NCI-H345 (cell line): ENCODE measurements at regions not wholly inside any gene's neighbourhood (a gene's known extent, or its start where the extent isn't known, plus 50 kb on each side); places are given as distances from the start of the nearest gene placed in this dataset.

Experiments used
- DNase-seq: peaks from one replicate; lab custom pipeline; 2025; lab: John Stamatoyannopoulos, UW

DNA sequence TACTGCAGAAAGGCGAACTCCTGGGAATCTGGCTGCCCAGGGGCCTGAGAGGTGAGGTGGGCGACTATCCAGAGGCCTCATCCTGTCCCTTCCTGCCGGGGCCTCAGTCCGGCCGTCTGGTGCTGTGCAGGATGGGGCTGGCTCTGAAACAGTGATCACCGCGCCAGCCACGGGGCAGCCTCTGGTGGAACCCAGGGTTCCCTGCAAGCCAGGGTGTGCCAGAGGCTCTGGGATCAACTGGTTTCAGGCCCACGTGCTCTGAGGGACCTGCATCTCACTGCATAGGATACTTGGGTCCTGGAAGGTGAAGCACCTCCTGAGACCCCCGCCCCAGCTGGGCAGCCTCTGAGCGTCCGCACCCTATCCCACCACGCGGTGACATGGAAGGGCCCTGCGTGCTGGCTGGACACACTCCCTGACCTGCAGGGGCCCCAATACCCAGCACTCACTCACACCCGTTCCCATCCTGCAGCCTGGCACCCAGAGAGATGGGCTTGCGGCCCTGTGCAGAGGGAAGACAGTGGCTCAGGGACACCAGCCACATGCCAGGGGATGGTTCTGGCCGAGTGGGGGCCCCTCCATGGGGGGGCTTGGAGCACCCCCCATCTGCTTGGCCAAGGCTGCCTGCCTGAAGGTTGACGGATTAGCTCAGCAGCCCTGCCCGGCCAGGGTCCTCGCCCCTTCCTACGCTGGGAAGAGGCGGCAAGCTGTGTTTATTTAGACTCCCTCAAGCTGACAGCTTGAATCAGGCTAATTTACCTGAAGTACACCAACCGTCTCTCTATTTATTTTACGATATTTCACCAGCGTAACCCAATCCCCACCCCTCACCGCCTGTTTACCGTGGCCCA, 64.3 kb upstream of the TTC34 start:
- DNase-seq = peak; percentile 11

DNA sequence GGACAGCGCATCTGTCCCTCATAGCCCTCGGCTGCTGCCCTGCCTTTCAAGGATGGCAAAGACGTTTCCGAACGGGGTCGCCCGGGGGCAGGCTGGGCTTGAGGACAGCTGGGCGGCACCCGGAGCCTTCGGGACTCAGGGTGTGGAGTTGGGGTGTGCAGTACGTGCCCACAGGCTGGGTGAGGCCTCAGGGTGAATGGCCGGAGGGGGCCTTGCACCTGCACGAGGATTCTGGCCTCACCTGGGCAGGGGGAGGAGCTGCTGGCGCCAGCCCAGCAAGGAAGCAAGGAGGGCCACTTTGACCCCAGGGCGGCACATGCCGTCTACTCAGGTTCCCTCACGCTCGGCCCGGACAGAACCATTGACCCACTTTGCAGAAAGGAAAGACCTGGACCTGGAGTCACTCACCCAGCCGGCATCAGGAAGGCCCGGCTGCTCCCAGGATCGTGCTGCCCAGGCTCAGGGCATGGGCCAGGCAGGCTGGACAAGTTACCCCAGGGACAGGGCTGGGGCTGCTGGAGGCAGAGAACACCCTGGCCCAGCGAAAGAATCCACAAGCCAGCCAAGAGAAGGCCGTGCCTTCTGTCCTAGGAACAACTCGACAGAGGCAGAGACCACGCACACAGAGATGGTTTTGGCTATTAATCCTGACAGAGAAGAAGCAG, 65.1 kb upstream of the TTC34 start:
- DNase-seq = no peak

DNA sequence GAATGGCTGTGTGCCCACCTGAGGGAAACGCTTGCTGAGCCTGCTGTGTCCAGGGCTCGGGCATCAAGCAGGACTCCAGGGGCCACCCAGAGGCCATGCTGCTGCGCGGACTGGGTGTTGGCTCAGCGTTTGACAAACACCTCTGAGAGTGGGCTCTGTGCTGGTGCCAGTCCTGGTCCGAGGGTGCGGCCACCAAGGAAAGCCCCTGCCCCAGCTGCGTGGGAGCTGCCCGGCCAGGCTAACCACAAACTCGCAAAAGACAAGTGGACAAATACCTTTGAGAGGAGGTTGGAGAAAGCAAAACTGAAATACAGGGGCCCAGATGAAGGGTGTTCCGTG, 65.6 kb upstream of the TTC34 start:
- DNase-seq = no peak

DNA sequence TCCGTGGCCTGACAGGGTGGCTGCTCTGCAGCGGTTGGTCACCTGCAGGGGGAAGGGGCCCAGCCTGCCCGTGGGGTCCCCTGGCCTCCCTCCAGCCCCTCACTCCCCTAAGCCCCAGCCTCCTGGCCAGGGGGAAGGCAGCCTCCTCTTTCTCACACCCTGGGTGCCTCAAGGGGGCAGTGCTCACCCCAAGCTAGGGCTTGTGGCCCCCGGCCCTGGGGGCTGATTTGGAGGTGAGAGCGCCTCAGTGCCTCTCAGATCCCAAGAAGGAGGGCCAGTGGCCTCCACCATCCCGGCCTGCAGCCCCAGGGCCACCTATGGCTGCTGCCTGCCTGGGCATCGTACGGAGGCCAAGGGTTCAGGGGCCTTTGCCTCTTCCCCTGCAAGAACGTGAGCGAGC, 66.4 kb upstream of the TTC34 start:
- DNase-seq = no peak

DNA sequence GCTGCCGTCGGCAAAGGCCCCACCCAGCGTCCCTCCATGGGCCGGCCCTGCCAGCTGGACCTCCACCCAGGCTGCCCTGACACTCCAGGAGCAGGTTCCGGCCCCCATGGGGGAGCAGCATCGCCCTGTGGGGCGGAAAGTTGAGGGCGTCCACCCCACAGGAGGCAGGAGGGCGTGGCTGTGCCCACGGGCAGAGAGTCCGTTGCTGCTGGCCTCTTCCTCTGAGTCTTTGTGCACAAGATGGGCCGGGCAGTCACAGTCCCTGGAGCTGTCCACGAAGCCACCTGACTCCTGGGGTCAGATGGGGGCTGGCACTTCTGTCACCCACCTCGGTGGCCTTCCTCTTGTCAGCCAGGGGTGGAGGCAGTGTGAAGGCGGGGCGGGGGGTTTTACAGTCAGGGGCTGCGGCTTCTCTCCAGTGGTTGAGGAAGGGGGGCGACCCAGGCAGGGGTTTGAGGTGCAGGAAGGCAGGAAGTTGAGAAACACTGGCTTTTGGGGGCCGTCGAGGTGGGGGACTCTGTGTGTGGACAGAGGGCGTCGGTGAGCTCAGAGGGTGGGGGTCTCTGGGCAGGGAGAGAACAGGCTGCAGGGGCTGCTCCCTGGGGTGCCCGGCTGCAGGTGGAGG, 67.2 kb upstream of the TTC34 start:
- no peak for DNase-seq

DNA sequence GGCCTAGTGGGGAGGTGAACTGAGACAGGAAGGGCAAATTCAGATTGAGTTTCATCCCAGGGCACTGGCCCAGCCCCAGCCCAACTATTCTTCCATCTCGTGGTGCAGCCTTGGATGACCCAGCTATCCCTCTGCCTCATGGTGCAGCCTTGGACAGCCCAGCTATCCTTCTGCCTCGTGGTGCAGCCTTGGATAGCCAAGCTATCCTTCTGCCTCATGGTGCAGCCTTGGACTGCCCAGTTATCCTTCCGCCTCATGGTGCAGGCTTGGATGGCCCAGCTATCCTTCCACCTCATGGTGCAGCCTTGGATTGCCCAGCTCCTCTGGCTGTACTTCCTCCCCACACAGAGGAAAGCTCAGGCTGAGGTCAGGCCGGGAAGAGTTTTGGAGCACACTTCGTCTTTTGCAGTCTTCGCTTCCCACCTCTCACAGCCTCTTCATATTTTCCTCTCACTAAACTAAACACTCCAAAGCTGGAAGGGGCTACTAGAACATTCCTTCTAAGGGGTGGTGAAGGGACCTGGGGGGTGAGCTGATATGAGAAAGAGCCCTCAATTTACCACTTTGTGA, 69.8 kb upstream of the TTC34 start:
- no peak for DNase-seq

DNA sequence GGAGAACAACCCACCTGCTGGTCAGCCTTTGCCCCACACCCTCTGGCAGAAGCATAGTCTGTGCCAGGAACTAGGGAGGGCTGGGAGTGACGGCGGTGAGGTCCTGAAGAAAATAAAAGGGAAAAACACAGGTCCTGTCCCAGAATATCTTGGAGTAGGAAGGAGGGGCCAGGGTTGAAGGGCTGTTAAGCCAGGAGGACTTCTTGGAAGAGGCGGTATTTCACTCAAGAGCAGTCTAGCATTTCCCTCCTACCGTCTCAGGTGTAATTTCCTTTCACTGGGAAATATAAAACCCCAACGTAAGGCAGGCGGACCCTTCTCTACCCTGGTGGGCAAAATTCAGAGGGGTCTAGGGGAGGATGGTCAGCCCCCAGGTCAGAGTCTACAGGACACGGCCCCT, 72.7 kb upstream of the TTC34 start:
- no peak for DNase-seq

DNA sequence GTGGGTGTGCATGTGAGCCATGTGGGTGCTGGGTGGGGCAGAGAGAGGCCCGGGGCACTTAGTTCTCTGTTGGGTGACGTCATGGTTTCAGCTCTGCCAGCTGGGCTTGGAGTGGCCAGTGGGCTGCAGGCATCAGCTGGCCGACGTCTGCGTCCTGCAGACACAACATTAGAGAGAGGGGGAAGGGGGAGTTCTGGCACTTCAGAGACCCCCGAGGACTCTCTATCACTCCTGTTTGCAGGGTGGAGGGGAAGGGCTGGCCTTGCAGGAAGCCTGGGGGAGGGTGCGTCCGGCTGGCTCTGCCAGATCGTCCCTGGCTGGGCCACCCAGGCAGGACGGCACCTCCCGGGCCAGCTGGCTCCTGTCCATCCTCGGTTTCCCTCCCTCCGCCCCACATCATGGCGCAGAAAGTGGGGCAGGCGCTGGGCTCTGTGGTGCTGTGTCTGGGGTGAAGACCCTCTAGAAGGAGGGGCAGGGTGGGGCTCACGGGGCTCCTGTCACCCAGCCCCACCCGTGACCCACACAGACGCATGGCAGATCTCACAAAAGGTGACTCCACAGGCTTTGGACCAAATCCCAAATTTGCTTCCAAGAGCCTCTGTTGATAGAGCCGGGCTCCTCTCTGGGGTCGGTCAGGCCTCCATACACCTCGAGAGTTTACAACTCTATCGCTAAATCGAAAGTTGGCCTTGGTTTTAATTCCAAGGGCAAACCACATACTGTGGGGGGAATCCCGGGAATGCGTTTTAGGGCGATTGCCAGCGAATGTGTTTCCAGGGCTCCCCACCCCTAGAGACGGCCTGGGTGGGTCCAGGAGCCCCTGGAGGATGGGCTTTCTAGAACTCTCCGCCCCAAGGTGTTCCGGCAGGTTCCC, 73.4 kb upstream of the TTC34 start:
- DNase-seq = no peak

DNA sequence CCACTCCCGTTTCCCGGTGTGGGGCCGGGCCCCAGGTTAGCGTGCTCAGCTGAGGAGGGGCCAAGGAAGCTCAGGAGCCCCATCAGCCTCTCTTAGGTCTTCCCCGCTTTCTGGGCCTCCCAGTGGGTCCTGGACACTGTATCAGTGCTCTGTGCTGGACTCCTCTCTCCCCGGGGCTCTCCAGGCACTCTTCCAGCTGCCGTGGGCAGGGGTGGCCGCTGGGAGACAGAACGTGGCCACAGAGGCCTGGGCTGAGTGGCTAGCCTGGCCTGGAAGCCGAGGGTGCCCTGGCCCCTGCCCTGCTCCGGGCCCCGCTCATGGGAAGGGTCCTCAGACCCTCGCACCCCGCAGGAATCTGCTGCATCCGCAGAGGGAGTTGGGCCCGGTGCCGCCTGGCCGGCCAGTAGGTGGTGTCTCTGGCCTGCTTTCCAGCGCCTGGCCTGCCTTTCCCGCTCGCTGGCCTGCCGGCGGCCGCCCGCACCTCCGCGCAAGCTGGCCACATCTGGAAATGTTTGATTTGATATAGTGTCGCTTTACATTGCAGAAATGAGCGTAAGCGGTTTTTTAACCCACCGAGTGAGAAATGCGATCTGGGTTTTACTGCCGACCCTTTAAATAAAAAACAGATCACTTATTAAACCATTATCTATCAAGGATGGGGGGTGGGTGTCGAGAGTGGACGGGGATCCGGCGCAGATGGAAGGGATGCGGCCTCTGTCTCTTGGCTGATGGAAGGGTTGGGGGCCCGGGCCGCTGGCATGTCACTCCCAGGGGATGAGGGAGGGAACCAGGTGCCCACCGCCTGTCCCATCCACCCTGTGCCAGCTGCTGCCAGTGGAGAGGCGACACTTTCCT, 74.4 kb upstream of the TTC34 start:
- DNase-seq = no peak

DNA sequence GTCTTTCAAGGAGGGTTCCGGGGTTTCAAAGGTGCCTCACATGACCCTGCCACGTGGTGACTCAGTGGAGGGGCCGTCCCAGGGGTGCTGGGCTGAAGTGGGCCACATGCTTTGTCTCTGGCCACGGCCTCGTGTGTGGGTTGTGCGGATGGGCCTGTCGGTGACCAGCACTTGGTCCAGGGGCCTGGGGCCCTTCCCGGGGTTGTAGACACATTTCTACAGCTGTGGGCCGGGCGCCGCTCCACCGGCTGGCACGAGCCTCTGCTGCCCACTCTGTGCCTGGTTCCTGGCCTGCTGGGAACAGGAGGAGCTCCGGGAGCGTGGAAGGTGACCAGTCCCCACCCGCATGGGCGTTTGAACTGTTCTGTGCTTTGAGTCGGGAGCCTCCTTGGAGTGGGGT, 75.4 kb upstream of the TTC34 start:
- no peak for DNase-seq

DNA sequence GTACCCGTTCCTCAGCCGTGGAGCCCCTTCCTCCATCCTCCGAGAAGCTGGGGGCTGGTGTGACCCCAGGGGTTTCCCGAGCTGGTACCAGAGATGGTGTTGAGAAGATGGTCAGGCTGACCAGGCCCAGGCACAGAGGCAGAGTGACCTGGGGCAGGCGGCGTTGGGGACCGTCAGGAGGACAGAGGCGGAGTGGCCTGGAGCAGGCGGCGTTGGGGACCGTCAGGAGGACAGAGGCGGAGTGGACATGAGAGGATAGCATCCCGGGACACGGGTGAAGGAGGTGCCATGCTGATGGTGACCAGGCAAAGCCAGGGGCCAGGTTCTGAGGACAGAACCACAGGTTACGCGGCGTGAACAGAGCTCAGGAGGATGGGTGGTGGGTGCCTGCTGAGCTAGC, 75.9 kb upstream of the TTC34 start:
- no peak for DNase-seq

DNA sequence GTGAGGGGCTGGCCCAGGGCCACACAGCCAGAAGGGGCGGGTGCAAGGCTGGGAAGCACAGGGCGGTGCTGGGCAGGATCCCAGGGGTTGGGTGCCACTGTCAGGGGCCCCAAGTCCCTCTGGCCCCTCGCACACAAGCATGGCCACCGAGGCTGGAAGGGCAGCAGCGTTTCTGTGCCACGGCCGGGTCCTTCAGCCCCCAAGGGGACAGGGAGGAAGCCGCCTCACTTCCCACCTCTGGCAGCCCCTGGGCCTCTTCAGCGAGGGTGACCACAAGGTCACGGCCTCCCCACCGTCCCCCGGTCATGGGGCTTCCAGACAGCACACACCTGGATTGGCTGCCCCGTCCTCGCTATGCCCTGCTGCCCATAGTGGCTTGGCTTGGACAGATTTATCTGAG, 77.1 kb upstream of the TTC34 start:
- DNase-seq = no peak

DNA sequence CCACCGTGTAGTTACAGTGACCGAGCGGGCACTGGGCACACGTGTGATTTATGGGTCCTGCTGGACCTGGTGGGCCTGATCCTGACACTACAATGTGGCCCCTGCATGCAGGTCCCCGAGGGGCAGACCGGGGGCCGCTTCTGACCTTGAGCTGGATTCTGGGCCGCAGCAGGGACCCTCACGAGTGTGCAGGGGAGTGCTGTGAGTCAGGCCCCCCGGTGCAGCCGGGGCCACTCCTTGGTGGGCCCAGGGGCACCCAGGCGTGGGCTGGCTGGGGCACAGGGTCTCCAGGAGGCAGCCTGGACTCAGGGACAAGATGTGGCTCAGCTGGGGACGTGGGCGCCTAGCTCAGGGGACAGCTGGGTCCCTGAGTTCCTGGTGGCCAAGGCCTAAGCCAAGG, 77.5 kb upstream of the TTC34 start:
- DNase-seq = no peak

DNA sequence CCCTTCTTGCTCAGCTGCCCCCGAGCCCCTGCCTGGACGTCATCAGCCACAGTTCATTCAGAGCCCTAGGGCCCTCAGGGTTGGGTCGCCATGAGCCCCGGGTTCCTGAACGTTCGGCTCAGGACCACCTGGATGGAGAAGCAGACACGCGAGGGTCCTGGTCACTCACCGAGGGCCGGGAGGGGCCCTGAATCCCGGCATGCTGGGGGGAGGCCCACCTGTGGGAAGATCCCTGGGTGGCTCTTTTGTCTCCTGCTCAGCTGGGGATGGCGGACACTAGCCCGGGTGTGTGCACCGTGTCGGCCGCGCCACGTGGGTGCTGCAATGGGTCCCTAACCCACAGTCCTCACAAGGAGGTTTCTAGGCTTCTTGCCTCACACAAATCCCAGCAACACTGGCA, 78.1 kb upstream of the TTC34 start:
- DNase-seq = no peak

DNA sequence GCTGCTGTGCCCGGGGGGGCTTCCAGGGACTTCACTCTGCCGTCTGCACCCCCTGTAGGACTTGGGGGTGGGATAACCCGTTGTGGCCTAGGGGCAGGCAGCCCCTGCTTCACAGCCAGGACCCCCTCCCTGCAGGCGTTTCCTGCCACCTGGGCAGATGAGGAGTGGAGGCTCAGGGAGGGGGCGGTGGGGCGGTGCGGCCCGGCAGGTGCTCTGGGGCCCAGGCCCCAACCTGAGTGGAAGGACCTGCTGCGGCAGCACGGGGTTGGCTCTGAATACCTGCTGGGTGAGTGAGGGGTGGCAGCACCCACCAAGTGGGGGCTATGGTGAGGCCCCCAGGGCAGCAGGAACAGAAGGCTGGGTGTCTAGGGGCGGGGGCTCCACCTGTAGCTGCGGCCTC, 78.6 kb upstream of the TTC34 start:
- DNase-seq = no peak

DNA sequence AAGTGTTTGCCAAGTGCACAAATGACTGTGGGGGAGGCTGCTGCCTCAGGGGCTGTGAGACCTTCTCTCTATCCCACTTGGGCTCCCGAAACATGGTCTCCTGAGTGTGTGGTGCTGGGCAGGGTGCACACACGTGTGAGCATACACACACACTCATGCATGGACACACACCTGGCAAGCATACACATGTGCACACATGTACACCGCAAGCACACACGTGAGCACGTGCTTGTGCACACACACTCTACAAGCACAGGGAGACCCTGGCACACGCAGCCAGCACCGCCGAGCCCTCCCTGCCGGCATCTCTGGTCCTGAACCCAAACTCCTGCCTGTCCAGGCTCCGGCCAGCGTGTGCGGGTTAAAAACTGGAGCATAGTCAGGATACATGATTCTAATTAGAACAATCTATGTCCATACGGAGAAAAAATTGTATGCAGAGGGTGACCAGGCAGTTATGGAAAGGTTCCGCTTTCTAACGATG, 79.4 kb upstream of the TTC34 start:
- DNase-seq = no peak

DNA sequence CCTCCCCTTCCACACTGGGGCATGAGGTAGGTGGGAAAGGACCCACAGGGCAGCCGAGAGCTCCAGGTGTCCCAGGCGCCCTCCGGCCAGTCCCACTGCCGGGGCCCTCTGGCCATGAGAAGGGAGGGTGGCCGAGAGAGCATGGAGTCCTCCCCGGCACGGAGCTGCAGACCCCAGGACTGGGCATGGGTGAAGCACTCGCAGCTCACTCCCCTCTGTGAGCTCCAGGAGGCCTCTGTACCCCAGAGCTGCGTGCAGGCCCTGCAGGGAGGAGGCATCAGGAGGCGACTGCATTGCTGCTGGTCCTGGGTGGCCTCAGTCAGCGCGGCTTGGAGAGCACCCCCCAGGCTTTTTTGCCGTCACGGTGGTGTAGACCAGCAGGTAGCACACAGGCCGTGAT, 80.1 kb upstream of the TTC34 start:
- no peak for DNase-seq

DNA sequence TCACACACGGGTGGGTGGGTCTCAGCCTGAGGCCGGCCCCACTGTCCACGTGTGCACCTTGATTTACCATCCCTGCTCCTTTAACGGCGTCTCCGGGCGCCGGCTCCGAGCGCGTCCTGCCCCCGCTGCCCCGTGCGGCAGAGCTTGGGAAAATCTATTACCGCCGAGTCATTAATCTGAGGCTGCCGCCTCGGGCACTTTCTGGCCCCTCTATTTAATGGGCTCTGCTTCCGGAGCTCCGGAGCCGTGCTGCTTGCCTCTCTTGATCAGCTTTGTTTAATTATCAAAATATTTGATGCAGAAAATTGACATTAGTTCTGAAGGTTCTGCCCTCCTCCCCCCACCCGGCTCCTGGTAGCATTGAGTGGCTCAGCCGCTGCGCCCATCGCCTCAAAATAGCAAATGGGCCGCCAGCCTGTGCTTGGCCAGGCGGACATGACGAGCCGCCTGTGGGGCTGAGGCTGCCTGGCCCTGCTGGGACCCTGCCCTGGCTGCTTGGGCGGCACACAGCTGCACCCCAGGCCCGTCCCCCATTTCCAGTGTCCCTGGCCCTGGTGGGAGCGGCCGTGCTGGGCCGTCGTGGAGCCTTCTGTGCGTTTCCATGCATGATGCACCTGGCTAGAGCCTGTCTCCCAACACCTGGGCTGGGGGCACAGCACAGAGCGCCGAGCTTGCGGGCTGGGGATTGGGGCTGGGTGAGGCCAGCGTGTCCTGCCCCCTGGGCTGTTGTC, 81.6 kb upstream of the TTC34 start:
- no peak for DNase-seq

DNA sequence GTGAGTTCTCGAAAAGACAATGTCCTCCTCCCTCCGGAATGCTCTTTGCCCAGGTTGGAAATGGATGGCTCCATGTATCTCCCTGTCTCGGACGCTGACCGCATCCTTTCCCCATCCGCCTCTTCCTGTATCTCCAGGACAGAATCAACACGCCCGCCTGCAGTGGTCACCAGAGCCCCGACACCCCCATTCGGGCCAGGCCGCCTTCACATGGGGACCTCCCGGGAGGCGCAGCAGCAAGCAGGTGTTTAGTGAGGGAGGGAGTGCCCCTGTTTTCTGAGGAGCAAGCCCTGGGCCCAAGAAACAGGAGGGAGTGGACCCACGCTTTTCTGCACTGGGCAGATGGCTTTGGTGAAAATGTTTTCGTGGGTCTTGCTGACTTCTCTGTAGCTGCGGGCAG, 83.5 kb upstream of the TTC34 start:
- no peak for DNase-seq

DNA sequence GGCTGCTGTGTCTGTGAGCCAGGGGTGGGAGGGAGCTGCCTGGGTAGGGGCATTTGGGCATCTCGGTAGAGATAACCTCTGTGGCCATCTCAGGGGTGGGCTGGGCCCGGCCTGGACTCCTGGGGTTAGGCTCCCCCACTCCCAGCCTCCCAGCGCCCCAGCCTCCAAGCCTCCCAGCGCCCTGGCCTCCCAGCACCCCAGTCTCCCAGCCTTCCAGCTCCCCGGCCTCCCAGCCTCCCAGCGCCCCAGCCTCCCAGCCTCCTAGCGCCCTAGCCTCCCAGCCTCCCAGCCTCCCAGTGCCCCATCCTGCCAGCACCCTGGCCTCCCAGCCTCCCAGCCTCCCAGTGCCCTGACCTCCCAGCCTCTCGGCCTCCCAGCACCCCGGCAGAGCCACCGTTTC, 85.1 kb upstream of the TTC34 start:
- no peak for DNase-seq
